Fibroblast of the aortic adventitia (primary cell): ENCODE measurements at regions not wholly inside any gene's neighbourhood (a gene's known extent, or its start where the extent isn't known, plus 50 kb on each side); places are given as distances from the start of the nearest gene placed in this dataset.
"Not testable (repeated sequence)": the region's sequence is repeated elsewhere in the genome, so short reads cannot be mapped to it uniquely, and the experiment has no call there.

Experiments
- DNase-seq: peaks from one replicate; pipeline ENCODE4 v3.0.0-alpha.2; 2010; ENCODE audit warnings: low read depth
- H3K4me3 ChIP-seq: 2 replicates; pipeline ENCODE4 v1.5.1; 2011; ENCODE audit warnings: low read depth, mild to moderate bottlenecking, control low read depth, low read length, moderate library complexity
- TF ChIP-seq, protein P1 (sequence below): IDR thresholded peaks from 2 replicates; pipeline ENCODE4 v1.5.1; 2011; ENCODE audit warnings: mild to moderate bottlenecking, low read length, control low read depth, inconsistent platforms; ENCODE audit not compliant: insufficient read depth

DNA sequence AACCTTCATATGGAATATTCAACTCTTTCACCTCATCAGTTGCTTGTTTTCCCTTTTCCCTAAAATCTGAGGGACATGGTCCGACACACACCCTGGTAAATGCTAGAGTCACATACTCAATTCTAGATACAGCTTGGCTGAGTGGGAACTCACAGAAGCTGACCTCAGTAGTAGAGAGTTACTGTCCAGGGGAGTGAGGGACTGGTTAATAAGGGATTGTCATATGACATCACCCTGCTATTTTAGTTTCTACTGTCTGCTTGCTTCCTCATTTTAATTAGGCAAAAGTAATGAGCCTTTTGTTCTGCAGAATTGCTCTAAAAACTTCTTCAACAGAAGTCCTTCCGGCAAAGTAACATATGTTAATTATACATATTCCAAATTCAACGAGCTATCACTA lies 244.5 kb downstream of the ZIC4 start:
- no peak for DNase-seq
- no peak overlapping the region for H3K4me3 ChIP-seq
- TF ChIP-seq, protein P1, sequence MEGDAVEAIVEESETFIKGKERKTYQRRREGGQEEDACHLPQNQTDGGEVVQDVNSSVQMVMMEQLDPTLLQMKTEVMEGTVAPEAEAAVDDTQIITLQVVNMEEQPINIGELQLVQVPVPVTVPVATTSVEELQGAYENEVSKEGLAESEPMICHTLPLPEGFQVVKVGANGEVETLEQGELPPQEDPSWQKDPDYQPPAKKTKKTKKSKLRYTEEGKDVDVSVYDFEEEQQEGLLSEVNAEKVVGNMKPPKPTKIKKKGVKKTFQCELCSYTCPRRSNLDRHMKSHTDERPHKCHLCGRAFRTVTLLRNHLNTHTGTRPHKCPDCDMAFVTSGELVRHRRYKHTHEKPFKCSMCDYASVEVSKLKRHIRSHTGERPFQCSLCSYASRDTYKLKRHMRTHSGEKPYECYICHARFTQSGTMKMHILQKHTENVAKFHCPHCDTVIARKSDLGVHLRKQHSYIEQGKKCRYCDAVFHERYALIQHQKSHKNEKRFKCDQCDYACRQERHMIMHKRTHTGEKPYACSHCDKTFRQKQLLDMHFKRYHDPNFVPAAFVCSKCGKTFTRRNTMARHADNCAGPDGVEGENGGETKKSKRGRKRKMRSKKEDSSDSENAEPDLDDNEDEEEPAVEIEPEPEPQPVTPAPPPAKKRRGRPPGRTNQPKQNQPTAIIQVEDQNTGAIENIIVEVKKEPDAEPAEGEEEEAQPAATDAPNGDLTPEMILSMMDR: no peak

DNA sequence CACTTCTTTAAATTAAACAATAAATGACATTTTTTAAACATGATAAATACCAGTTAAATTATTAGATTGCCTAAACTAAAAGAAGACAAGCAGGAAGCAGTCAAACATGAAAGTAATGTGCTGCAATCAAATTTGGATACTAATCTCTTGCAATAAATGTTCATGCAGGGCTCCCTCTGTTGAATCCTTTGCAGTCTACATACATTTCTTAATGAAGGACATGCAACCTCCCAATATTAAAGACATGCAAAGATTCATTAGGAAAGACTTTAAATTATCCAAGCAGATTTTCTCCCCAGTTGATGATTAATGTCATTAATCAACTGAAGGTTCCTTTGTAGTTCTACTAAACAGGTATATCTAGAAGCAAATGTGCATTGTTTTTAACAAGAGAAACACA lies 245.4 kb downstream of the ZIC4 start:
- no peak overlapping the region for H3K4me3 ChIP-seq
- DNase-seq: no peak
- TF ChIP-seq, protein P1: no peak

DNA sequence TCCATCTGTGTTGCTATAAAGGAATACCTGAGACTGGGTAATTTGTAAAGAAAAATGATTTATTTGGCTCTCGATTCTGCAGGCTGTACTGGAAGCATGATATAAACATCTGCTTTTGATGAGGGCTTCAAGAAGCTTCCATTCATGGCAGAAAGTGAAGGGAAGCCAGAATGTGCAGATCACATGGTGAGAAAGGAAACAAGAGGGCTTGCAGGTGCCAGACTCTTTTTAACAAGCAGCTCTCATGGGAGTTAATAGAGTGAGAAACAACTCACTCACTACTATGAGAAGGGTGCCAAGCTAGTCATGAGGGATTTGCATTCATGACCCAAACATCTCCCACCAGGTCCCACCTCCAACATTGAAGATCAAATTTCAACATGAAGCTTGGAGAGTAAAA lies 247.2 kb downstream of the ZIC4 start:
- TF ChIP-seq, protein P1: no peak
- DNase-seq: peak; percentile 21
- no peak overlapping the region for H3K4me3 ChIP-seq

DNA sequence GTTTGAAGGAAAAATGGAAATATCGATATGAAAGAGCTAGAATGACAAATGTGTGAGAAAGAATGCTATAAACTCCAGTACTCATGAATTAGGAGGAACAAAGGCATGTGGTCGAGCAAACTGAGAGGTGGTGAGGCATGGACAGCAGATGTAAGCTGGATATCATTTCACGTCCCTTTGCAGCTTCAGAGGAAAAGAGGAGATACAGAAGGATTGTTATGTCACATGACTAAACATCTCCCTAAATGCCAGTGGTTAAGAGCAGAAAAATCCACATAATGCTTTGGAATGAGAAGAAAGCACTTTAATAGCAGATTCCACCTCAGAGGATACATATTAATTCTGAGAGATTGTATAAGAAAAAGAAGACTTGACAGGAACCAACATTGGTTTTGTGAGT lies 248.7 kb downstream of the ZIC4 start:
- H3K4me3 ChIP-seq: no peak overlapping the region
- DNase-seq: no peak

DNA sequence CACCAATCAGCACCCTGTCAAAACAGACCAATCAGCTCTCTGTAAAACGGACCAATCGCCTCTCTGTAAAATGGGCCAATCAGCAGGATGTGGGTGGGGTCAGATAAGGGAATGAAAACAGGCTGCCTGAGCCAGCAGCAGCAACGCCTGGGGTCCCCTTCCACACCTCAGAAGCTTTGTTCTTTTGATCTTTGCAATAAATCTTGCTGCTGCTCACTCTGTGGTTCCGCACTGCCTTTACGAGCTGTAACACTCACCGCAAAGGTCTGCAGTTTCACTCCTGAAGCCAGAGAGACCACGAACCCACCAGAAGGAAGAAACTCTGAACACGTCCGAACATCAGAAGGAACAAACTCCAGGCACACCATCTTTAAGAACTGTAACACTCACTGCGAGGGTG lies 251.4 kb downstream of the ZIC4 start:
- DNase-seq, H3K4me3 ChIP-seq: not testable (repeated sequence)

More for the DNA sequence above, 248.7 kb downstream of the ZIC4 start:
- TF ChIP-seq, protein P1: no peak

DNA sequence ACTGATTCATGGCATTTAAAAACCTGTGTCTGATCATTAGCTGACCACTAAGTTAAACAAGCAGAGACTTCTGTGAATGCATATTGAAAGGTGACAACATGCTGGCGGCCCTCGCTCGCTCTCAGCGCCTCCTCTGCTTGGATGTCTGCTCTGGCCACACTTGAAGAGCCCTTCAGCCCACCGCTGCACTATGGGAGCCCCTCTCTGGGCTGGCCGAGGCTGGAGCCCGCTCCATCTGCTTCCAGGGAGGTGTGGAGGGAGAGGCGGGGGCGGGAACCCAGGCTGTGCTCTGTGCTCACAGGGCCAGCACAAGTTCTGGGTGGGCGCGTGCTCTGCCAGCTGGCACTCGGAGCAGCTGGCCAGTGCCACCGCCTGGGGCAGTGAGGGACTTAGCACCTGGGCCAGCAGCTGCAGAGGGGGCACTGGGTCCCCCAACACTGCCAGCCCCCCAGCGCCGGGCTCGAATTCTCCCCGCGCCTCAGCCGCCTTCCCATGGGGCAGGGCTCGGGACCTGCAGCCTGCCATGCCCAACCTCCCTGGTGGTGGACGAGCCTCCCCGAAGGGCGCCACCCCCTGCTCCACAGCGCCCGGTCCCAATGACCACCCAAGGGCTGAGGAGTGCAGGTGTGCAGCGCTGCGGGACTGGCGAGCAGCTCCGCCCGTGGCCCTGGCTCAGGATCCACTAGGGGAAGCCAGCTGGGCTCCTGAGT lies 252.4 kb downstream of the ZIC4 start:
- TF ChIP-seq, protein P1: no peak
- H3K4me3 ChIP-seq: no peak overlapping the region
- DNase-seq: no peak

DNA sequence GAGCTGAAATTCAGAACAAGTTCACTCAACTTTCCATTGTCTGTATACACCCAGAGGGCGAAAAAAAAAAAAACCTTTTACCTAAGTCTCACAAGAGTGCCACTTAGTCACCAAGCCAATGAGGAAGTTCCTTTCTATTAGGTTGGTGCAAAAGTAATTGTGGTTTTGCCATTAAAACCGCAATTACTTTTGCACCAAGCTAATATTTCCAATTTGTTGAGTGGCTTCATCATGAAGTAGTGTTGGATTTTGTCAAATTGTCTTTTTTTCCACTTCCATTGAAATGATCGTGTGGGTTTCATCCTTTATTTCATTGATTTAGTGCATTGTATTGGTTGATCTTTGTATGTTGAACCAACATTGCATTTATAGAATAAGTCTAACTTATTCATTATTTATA lies 253.9 kb downstream of the ZIC4 start:
- no peak overlapping the region for H3K4me3 ChIP-seq
- TF ChIP-seq, protein P1: no peak
- no peak for DNase-seq
